ENCODE measurements at regions not wholly inside any gene's neighbourhood (a gene's known extent, or its start where the extent isn't known, plus 50 kb on each side); places are given as distances from the start of the nearest gene placed in this dataset.

DNA sequence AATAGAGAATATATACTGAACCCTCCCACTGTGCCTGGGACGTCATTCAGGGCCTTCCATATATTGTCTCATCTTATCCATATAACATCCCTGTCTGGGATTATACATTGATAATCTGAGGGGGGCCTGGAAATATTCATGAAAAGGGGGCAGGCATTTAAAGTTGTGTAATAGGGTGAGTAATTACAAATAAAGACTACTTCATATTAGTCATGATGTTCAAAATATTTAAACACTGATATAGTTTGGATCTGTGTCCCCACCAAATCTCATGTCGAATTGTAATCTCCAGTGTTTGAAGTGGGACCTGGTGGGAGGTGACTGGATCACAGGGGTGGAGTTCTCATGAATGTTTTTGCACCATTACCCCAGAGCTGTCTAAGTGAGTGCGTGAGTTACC is 97.8 kb downstream of the AQP9 start:
- no peaks in the 10 kb centered on the region for H3K4me1 ChIP-seq (ENCODE audit: control insufficient read depth in 1 of 2, insufficient read depth in 2 of 2, low read length in 2 of 2)
- no peak overlapping the region for H3K4me2 ChIP-seq (ENCODE audit: low read length)
- H3K79me2 ChIP-seq (ENCODE audit: insufficient read depth, low read length), result no peaks in the 10 kb centered on the region
- intact Hi-C loops (cut with micrococcal nuclease), result no loop called here
- H3K27ac ChIP-seq (ENCODE audit: low read depth, low read length), result no peak overlapping the region
- H2AFZ ChIP-seq (ENCODE audit: low read depth, low read length, poor library complexity, severe bottlenecking), result no peak overlapping the region
- H4K20me1 ChIP-seq (ENCODE audit: insufficient read depth), result no peaks in the 10 kb centered on the region
- CTCF ChIA-PET, result no interaction called here
- no peak for TF ChIP-seq ZNF274 (IDR thresholded peaks at IDR 0.05; ENCODE audit: low read depth, low read length)
- TF ChIP-seq, protein P1, sequence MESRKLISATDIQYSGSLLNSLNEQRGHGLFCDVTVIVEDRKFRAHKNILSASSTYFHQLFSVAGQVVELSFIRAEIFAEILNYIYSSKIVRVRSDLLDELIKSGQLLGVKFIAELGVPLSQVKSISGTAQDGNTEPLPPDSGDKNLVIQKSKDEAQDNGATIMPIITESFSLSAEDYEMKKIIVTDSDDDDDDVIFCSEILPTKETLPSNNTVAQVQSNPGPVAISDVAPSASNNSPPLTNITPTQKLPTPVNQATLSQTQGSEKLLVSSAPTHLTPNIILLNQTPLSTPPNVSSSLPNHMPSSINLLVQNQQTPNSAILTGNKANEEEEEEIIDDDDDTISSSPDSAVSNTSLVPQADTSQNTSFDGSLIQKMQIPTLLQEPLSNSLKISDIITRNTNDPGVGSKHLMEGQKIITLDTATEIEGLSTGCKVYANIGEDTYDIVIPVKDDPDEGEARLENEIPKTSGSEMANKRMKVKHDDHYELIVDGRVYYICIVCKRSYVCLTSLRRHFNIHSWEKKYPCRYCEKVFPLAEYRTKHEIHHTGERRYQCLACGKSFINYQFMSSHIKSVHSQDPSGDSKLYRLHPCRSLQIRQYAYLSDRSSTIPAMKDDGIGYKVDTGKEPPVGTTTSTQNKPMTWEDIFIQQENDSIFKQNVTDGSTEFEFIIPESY (IDR thresholded peaks at IDR 0.05; ENCODE audit: extremely low read depth, insufficient replicate concordance, low read length), result no peak
- no peak for TF ChIP-seq CBX3 (IDR thresholded peaks at IDR 0.05; ENCODE audit: low read depth)
- TF ChIP-seq, protein P2, sequence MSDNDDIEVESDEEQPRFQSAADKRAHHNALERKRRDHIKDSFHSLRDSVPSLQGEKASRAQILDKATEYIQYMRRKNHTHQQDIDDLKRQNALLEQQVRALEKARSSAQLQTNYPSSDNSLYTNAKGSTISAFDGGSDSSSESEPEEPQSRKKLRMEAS (IDR thresholded peaks at IDR 0.05), result no peak
- no peak for TF ChIP-seq YY1 (IDR thresholded peaks at IDR 0.05; ENCODE audit: extremely low read depth, insufficient replicate concordance, low read depth, low read length)
- no peaks in the 10 kb centered on the region for H3K9me3 ChIP-seq (ENCODE audit: control insufficient read depth in 1 of 2, insufficient read depth in 1 of 2, low read depth in 1 of 2, low read length in 2 of 2)
- no TSS peak for BruUV-seq (replicated peaks)
- RAD21 ChIA-PET (ENCODE audit: low non-redundant PET in 1 of 2, low total read pairs in 2 of 2, uncharacterized antibody in 2 of 2, unreplicated experiment in 2 of 2), result no interaction called here
- POLR2A ChIA-PET, result no interaction called here
- DNase-seq (ENCODE audit: low read depth, low spot score) (no peak), ATAC-seq (no peak)
- H3K4me3 ChIP-seq (replicated peaks in 1 of 2; ENCODE audit: low read depth in 1 of 2, low read length in 2 of 2), result no peak overlapping the region
- H3K36me3 ChIP-seq (ENCODE audit: control insufficient read depth in 1 of 2, insufficient read depth in 2 of 2, low read length in 2 of 2), result no peaks in the 10 kb centered on the region
- H3K9ac ChIP-seq (ENCODE audit: low read length), result no peak overlapping the region
- no peaks in the 10 kb centered on the region for H3K9me2 ChIP-seq (ENCODE audit: insufficient read depth)
- H3K27me3 ChIP-seq (ENCODE audit: insufficient read depth, low read length), result no peaks in the 10 kb centered on the region

DNA sequence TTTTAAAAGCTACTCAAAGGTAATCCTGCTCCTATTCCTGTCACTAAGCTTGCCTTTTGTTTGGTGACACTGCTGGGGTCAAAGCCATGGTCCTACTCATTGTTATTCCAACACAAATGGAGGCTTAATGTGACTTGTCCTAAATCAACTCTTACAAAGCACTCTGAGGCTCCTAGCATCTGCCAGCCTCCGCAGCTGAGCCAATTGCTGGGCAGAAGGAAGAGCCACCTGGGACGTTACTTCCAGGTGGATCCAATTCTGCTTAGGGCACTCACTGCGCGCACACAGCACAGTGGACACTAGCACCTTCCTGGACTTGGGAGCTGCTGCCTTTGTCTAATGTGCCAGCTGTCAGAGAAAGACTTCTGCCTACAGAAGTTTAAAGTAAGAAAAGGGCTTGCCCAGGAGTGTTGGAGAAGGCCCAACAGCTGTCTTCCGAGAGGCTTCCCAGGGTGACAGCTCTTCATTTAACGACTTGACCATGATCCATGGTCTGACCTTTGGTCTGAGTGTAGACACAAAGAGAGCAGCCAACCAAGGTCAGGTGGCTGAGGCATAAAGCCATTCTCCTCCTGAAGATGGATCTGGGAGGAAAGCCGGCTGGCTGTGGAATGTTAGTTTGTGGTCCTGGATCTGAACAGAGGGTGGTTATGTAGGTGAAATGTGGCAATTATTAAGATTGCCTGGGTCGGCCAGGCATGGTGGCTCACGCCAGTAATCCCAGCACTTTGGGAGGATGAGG is 102.2 kb downstream of the AQP9 start:
- DNase-seq (ENCODE audit: low read depth, low spot score) (no peak), ATAC-seq (no peak)
- RAD21 ChIA-PET (ENCODE audit: low non-redundant PET in 1 of 2, low total read pairs in 2 of 2, uncharacterized antibody in 2 of 2, unreplicated experiment in 2 of 2), result no interaction called here
- H3K9me2 ChIP-seq (ENCODE audit: insufficient read depth), result no peaks in the 10 kb centered on the region
- no peak overlapping the region for H3K4me2 ChIP-seq (ENCODE audit: low read length)
- no peak overlapping the region for H2AFZ ChIP-seq (ENCODE audit: low read depth, low read length, poor library complexity, severe bottlenecking)
- no peak overlapping the region for H3K4me3 ChIP-seq (replicated peaks in 1 of 2; ENCODE audit: low read depth in 1 of 2, low read length in 2 of 2)
- no peaks in the 10 kb centered on the region for H4K20me1 ChIP-seq (ENCODE audit: insufficient read depth)
- POLR2A ChIA-PET, result no interaction called here
- intact Hi-C loops (cut with micrococcal nuclease), result no loop called here
- H3K9me3 ChIP-seq (ENCODE audit: control insufficient read depth in 1 of 2, insufficient read depth in 1 of 2, low read depth in 1 of 2, low read length in 2 of 2), result no peaks in the 10 kb centered on the region
- no peak overlapping the region for H3K27ac ChIP-seq (ENCODE audit: low read depth, low read length)
- no TSS peak for BruUV-seq (replicated peaks)
- H3K79me2 ChIP-seq (ENCODE audit: insufficient read depth, low read length), result no peaks in the 10 kb centered on the region
- H3K4me1 ChIP-seq (ENCODE audit: control insufficient read depth in 1 of 2, insufficient read depth in 2 of 2, low read length in 2 of 2), result no peaks in the 10 kb centered on the region
- H3K27me3 ChIP-seq (ENCODE audit: insufficient read depth, low read length), result no peaks in the 10 kb centered on the region; the same call in 1 of the 2 replicates
- no peak overlapping the region for H3K9ac ChIP-seq (ENCODE audit: low read length)
- no peaks in the 10 kb centered on the region for H3K36me3 ChIP-seq (ENCODE audit: control insufficient read depth in 1 of 2, insufficient read depth in 2 of 2, low read length in 2 of 2)
- CTCF ChIA-PET, result interaction anchor here (1.5 kb wide), 1 partner anchor 18 kb away, joined by 3 read pairs; no protein-coding TSS in a partner anchor
- TF ChIP-seq ZFX (IDR thresholded peaks at IDR 0.05) (no peak), SP1 (IDR thresholded peaks at IDR 0.05; ENCODE audit: low read depth) (no peak), ZNF274 (IDR thresholded peaks at IDR 0.05; ENCODE audit: low read depth, low read length) (no peak), SRF (IDR thresholded peaks at IDR 0.05; ENCODE audit: low read depth) (no peak)
- TF ChIP-seq, protein P3, sequence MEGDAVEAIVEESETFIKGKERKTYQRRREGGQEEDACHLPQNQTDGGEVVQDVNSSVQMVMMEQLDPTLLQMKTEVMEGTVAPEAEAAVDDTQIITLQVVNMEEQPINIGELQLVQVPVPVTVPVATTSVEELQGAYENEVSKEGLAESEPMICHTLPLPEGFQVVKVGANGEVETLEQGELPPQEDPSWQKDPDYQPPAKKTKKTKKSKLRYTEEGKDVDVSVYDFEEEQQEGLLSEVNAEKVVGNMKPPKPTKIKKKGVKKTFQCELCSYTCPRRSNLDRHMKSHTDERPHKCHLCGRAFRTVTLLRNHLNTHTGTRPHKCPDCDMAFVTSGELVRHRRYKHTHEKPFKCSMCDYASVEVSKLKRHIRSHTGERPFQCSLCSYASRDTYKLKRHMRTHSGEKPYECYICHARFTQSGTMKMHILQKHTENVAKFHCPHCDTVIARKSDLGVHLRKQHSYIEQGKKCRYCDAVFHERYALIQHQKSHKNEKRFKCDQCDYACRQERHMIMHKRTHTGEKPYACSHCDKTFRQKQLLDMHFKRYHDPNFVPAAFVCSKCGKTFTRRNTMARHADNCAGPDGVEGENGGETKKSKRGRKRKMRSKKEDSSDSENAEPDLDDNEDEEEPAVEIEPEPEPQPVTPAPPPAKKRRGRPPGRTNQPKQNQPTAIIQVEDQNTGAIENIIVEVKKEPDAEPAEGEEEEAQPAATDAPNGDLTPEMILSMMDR (IDR thresholded peaks at IDR 0.05 in 2 of 3, conservative IDR thresholded peaks at IDR 0.05 in 1 of 3; ENCODE audit: borderline replicate concordance in 1 of 3, insufficient read depth in 1 of 3, low read depth in 2 of 3, low read length in 2 of 3), result no peak
- TF ChIP-seq, protein P4, sequence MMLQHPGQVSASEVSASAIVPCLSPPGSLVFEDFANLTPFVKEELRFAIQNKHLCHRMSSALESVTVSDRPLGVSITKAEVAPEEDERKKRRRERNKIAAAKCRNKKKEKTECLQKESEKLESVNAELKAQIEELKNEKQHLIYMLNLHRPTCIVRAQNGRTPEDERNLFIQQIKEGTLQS (IDR thresholded peaks at IDR 0.05), result no peak
- TF ChIP-seq, protein P1 (IDR thresholded peaks at IDR 0.05; ENCODE audit: extremely low read depth, insufficient replicate concordance, low read length), result no peak

Data from HCT116 (cell line).